ENCODE measurements at regions not wholly inside any gene's neighbourhood (a gene's known extent, or its start where the extent isn't known, plus 50 kb on each side); places are given as distances from the start of the nearest gene placed in this dataset.

GRCh38 chr18:56421647-56422046 is 216.7 kb downstream of the TXNL1 start:
- no peak for TF ChIP-seq ZBTB7A (tag by site-specific recombination; IDR thresholded peaks at IDR 0.05; ENCODE audit: low read depth)
- TF ChIP-seq ZNF23 (tag by site-specific recombination; IDR thresholded peaks at IDR 0.05; ENCODE audit: borderline replicate concordance), result no peak
- TF ChIP-seq CTCF (tag by site-specific recombination; IDR thresholded peaks at IDR 0.05), result no peak
- TF ChIP-seq IKZF3 (tag by site-specific recombination; IDR thresholded peaks at IDR 0.05), result no peak
